ENCODE measurements at regions not wholly inside any gene's neighbourhood (a gene's known extent, or its start where the extent isn't known, plus 50 kb on each side); places are given as distances from the start of the nearest gene placed in this dataset.

DNA sequence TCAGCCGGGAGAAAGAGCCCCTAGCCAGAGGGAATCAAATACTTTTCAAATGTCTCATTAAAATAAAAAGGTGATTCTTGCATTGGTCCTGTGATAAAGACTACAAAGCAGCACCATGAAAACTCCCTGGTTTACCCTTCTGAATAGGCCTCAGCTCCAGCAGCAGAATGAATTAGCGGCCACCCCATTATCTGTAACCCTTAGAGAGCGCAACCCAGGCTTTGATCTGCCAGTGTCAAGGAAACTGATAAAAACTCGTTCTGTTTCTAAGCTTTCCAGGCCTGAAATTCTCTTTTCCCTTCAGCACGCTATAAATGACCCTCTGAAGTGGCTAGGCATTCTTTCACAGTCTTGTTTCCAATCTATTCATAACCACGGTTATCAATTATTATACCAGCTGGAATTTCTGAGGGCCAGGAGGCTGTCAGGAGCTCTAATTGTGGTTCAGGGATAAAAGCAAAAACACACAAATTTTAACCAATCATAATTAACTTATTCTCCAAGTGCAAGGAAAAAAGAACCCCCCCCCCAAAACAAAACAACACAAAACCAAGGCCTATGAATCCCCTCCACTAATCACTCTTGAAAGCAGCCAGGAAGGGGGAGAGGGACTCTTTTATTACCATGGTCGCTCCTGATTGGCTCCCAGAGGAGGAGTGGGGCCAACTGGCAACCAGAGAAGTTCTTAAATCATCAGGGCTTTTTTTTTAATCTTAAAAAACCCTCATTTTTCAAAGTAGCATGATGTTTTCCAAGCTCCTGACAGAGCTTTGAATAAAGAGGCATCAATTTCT, 258.9 kb downstream of the CYRIA start:
- no peak overlapping the region for H3K27ac ChIP-seq (ENCODE audit: low read depth, low read length)
- no peak overlapping the region for H3K9ac ChIP-seq (ENCODE audit: low read length)
- H3K27me3 ChIP-seq (ENCODE audit: control insufficient read depth in 1 of 2, insufficient read depth in 2 of 2, low read length in 2 of 2), result no peaks in the 10 kb centered on the region
- no peaks in the 10 kb centered on the region for H3K36me3 ChIP-seq (ENCODE audit: insufficient read depth, low read length)
- no peak overlapping the region for H3K4me3 ChIP-seq (ENCODE audit: low read depth in 1 of 2, low read length in 2 of 2)
- no peaks in the 10 kb centered on the region for H3K4me1 ChIP-seq (ENCODE audit: insufficient read depth, low read length)
- no peaks in the 10 kb centered on the region for H3K9me3 ChIP-seq (ENCODE audit: low read length)

DNA sequence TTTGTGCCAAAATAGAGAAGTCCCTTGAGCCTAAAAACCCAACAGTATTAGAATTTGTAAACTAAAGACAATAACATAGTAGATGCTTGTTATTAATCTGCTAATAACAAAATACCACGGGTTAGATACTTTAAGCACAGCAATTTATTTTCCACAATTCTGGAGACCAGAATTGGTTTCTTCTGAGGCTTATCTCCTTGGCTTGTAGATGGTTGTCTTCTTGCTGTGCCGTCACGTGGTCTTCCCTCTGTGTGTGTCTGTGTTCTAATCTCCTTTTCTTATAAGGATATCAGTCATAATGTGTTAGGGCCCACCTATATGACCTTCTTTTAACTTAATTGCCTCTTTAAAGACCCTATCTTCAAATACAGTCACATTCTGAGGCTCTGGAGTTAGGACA, 260.1 kb downstream of the CYRIA start:
- H3K4me1 ChIP-seq (ENCODE audit: insufficient read depth, low read length), result no peaks in the 10 kb centered on the region
- no peaks in the 10 kb centered on the region for H3K9me3 ChIP-seq (ENCODE audit: low read length)
- no peak overlapping the region for H3K9ac ChIP-seq (ENCODE audit: low read length)
- H3K27me3 ChIP-seq (ENCODE audit: control insufficient read depth in 1 of 2, insufficient read depth in 2 of 2, low read length in 2 of 2), result no peaks in the 10 kb centered on the region
- no peaks in the 10 kb centered on the region for H3K36me3 ChIP-seq (ENCODE audit: insufficient read depth, low read length)
- H3K27ac ChIP-seq (ENCODE audit: low read depth, low read length), result no peak overlapping the region
- H3K4me3 ChIP-seq (ENCODE audit: low read depth in 1 of 2, low read length in 2 of 2), result no peak overlapping the region

DNA sequence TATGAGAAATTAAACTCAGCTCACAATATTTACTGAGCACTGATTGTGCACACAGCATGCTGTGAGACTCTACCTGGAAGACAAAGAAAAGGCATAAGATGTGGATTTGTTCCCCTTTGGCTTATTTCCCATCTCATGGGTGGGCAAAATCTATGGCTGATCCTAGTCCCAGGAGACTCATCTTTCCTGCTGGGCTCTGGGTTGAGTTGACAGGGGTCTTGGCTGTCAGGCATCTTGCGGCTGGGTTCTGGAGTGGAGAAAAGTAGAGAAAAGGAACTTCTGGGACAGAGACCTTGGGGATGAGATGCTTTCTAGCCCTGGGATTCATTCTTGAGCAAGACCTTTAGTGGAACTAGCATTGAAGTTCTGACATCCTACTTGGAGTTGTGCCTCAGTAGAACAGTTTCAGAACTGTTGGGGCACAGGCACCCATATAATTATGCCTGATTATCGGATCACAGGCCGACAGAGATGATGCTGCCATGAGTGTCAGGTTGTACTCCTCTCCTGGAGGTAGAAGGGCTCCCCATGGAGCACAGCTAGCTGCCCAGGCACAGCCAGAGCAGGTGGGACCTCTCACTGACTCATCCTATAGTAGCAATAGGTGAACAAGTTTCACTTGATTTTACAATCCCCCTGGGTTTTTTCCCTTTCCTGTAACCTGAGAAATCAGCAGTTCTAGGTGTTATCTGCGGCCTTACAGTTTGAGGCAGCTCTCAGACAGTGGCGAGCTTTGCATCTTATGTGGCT, 260.9 kb downstream of the CYRIA start:
- no peak overlapping the region for H3K4me3 ChIP-seq (ENCODE audit: low read depth in 1 of 2, low read length in 2 of 2)
- no peaks in the 10 kb centered on the region for H3K36me3 ChIP-seq (ENCODE audit: insufficient read depth, low read length)
- no peak overlapping the region for H3K9ac ChIP-seq (ENCODE audit: low read length)
- H3K9me3 ChIP-seq (ENCODE audit: low read length), result no peaks in the 10 kb centered on the region
- H3K27ac ChIP-seq (ENCODE audit: low read depth, low read length), result no peak overlapping the region
- H3K4me1 ChIP-seq (ENCODE audit: insufficient read depth, low read length), result no peaks in the 10 kb centered on the region
- H3K27me3 ChIP-seq (ENCODE audit: control insufficient read depth in 1 of 2, insufficient read depth in 2 of 2, low read length in 2 of 2), result no peaks in the 10 kb centered on the region

- no peak overlapping the region for H3K27ac ChIP-seq (ENCODE audit: low read depth, low read length)
- no peak overlapping the region for H3K9ac ChIP-seq (ENCODE audit: low read length)
- no peaks in the 10 kb centered on the region for H3K27me3 ChIP-seq (ENCODE audit: control insufficient read depth in 1 of 2, insufficient read depth in 2 of 2, low read length in 2 of 2)
- H3K4me3 ChIP-seq (ENCODE audit: low read depth in 1 of 2, low read length in 2 of 2), result no peak overlapping the region
- no peaks in the 10 kb centered on the region for H3K9me3 ChIP-seq (ENCODE audit: low read length)
- no peaks in the 10 kb centered on the region for H3K4me1 ChIP-seq (ENCODE audit: insufficient read depth, low read length)
- no peaks in the 10 kb centered on the region for H3K36me3 ChIP-seq (ENCODE audit: insufficient read depth, low read length)
These were observed 261.5 kb downstream of the CYRIA start for GRCh38 chr2:16404146-16404545.

GRCh38 chr2:16402891-16403290, 262.7 kb downstream of the CYRIA start:
- Histone ChIP-seq H3K9me3 (ENCODE audit: low read length) (no peaks in the 10 kb centered on the region), H3K4me1 (ENCODE audit: insufficient read depth, low read length) (no peaks in the 10 kb centered on the region), H3K36me3 (ENCODE audit: insufficient read depth, low read length) (no peaks in the 10 kb centered on the region), H3K4me3 (ENCODE audit: low read depth in 1 of 2, low read length in 2 of 2) (no peak overlapping the region), H3K27me3 (ENCODE audit: control insufficient read depth in 1 of 2, insufficient read depth in 2 of 2, low read length in 2 of 2) (no peaks in the 10 kb centered on the region), H3K9ac (ENCODE audit: low read length) (no peak overlapping the region), H3K27ac (ENCODE audit: low read depth, low read length) (no peak overlapping the region)

GRCh38 chr2:16401761-16402300, 263.8 kb downstream of the CYRIA start:
- Histone ChIP-seq H3K27me3 (ENCODE audit: control insufficient read depth in 1 of 2, insufficient read depth in 2 of 2, low read length in 2 of 2) (no peaks in the 10 kb centered on the region), H3K4me3 (ENCODE audit: low read depth in 1 of 2, low read length in 2 of 2) (no peak overlapping the region), H3K27ac (ENCODE audit: low read depth, low read length) (no peak overlapping the region), H3K9ac (ENCODE audit: low read length) (no peak overlapping the region), H3K4me1 (ENCODE audit: insufficient read depth, low read length) (no peaks in the 10 kb centered on the region), H3K36me3 (ENCODE audit: insufficient read depth, low read length) (no peaks in the 10 kb centered on the region), H3K9me3 (ENCODE audit: low read length) (no peaks in the 10 kb centered on the region)

DNA sequence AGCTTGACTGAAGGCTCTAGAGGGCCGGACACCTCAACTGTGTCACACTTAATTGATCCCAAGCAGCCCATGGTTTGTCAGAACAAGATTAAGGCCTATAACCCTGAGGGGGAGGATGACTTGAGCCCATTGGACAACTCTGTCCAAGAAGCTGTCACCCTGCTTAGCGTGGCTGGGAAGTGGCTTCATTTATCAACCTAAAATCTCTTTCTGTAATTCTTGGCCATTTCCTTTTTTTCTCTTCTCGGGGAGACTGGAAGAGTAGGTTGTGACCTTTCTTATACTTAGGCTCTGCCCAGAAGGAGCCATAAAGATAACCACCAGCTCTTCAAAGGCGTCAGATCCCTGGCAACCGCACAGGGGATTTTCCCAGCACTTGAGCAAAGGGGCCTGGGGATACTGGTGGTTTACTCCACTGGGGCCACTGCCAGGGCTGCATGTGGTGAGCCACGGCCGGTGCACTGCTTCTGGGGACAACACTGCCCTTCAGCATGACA, 265.5 kb downstream of the CYRIA start:
- H3K9me3 ChIP-seq (ENCODE audit: low read length), result no peaks in the 10 kb centered on the region
- H3K9ac ChIP-seq (ENCODE audit: low read length), result no peak overlapping the region
- no peaks in the 10 kb centered on the region for H3K4me1 ChIP-seq (ENCODE audit: insufficient read depth, low read length)
- no peaks in the 10 kb centered on the region for H3K36me3 ChIP-seq (ENCODE audit: insufficient read depth, low read length)
- H3K4me3 ChIP-seq (ENCODE audit: low read depth in 1 of 2, low read length in 2 of 2), result no peak overlapping the region
- H3K27me3 ChIP-seq (ENCODE audit: control insufficient read depth in 1 of 2, insufficient read depth in 2 of 2, low read length in 2 of 2), result no peaks in the 10 kb centered on the region
- H3K27ac ChIP-seq (ENCODE audit: low read depth, low read length), result no peak overlapping the region

- Histone ChIP-seq H3K4me3 (ENCODE audit: low read depth in 1 of 2, low read length in 2 of 2) (no peak overlapping the region), H3K27me3 (ENCODE audit: control insufficient read depth in 1 of 2, insufficient read depth in 2 of 2, low read length in 2 of 2) (no peaks in the 10 kb centered on the region), H3K9me3 (ENCODE audit: low read length) (no peaks in the 10 kb centered on the region), H3K4me1 (ENCODE audit: insufficient read depth, low read length) (no peaks in the 10 kb centered on the region), H3K9ac (ENCODE audit: low read length) (no peak overlapping the region), H3K27ac (ENCODE audit: low read depth, low read length) (no peak overlapping the region), H3K36me3 (ENCODE audit: insufficient read depth, low read length) (no peaks in the 10 kb centered on the region)
These were observed 267.1 kb downstream of the CYRIA start for GRCh38 chr2:16398486-16399043.

DNA sequence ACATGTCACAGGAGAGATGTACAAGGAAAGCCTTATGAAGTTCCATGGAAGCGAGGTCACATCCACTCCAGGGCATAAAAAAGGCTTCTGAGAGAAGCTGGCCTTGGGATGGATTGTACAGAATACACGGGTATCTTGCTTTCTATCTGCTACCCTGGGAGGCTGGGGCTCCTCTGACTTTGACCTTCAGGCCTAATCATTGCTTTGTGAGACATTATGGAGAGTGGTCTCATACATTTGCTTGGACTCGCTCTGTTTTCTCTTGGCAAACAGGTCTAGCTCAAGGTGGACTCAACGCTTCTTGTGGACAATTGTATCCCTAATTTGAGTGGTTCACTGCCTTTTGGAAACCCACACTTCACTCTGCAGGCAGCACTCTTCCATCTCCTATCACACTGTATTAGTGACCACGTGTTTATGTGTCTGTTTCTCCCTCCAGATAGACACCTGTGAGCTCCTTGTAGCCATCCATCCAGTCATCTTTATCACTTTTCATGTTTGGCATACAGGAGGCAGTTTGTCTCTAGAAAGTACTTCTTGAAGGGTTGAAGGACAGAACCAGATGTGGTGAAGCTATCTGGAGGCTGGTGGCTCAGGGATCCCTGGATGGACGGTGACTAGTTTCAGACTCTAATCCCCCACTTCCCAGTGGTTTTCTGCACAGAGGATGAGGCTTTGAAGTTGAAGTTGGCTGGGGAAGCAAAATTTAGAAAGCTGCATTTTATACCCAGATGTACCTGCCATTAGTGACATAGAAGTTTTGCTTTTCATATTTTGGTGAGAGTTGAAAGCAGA, 267.8 kb downstream of the CYRIA start:
- H3K4me1 ChIP-seq (ENCODE audit: insufficient read depth, low read length), result no peaks in the 10 kb centered on the region
- no peaks in the 10 kb centered on the region for H3K9me3 ChIP-seq (ENCODE audit: low read length)
- no peaks in the 10 kb centered on the region for H3K36me3 ChIP-seq (ENCODE audit: insufficient read depth, low read length)
- H3K27me3 ChIP-seq (ENCODE audit: control insufficient read depth in 1 of 2, insufficient read depth in 2 of 2, low read length in 2 of 2), result no peaks in the 10 kb centered on the region
- no peak overlapping the region for H3K27ac ChIP-seq (ENCODE audit: low read depth, low read length)
- H3K9ac ChIP-seq (ENCODE audit: low read length), result no peak overlapping the region
- H3K4me3 ChIP-seq (ENCODE audit: low read depth in 1 of 2, low read length in 2 of 2), result no peak overlapping the region

GRCh38 chr2:16396986-16397385, 268.6 kb downstream of the CYRIA start:
- Histone ChIP-seq H3K9ac (ENCODE audit: low read length) (no peak overlapping the region), H3K9me3 (ENCODE audit: low read length) (no peaks in the 10 kb centered on the region), H3K4me3 (ENCODE audit: low read depth in 1 of 2, low read length in 2 of 2) (no peak overlapping the region), H3K36me3 (ENCODE audit: insufficient read depth, low read length) (no peaks in the 10 kb centered on the region), H3K27ac (ENCODE audit: low read depth, low read length) (no peak overlapping the region), H3K27me3 (ENCODE audit: control insufficient read depth in 1 of 2, insufficient read depth in 2 of 2, low read length in 2 of 2) (no peaks in the 10 kb centered on the region), H3K4me1 (ENCODE audit: insufficient read depth, low read length) (no peaks in the 10 kb centered on the region)

GRCh38 chr2:16396171-16396570, 269.5 kb downstream of the CYRIA start:
- H3K27me3 ChIP-seq (ENCODE audit: control insufficient read depth in 1 of 2, insufficient read depth in 2 of 2, low read length in 2 of 2), result no peaks in the 10 kb centered on the region

More at GRCh38 chr2:16396171-16396570, 269.5 kb downstream of the CYRIA start:
- Histone ChIP-seq H3K27ac (ENCODE audit: low read depth, low read length) (no peak overlapping the region), H3K9ac (ENCODE audit: low read length) (no peak overlapping the region), H3K9me3 (ENCODE audit: low read length) (no peaks in the 10 kb centered on the region), H3K4me3 (ENCODE audit: low read depth in 1 of 2, low read length in 2 of 2) (no peak overlapping the region), H3K36me3 (ENCODE audit: insufficient read depth, low read length) (no peaks in the 10 kb centered on the region), H3K4me1 (ENCODE audit: insufficient read depth, low read length) (no peaks in the 10 kb centered on the region)
